Stimulated activated CD4-positive, alpha-beta T cell treated with anti-CD3 and anti-CD28 coated beads, Interleukin-1b, Interleukin-23, amount 100 ng/mL, for 24 hours (primary cell): ENCODE measurements at regions not wholly inside any gene's neighbourhood (a gene's known extent, or its start where the extent isn't known, plus 50 kb on each side); places are given as distances from the start of the nearest gene placed in this dataset.

Experiments used
- DNase-seq, 4 experiments: peaks; one replicate each; pipeline ENCODE4 v3.0.0-alpha.2; 2020; ENCODE audit warnings: low read depth in 4 of 4, low spot score in 1 of 4

DNA sequence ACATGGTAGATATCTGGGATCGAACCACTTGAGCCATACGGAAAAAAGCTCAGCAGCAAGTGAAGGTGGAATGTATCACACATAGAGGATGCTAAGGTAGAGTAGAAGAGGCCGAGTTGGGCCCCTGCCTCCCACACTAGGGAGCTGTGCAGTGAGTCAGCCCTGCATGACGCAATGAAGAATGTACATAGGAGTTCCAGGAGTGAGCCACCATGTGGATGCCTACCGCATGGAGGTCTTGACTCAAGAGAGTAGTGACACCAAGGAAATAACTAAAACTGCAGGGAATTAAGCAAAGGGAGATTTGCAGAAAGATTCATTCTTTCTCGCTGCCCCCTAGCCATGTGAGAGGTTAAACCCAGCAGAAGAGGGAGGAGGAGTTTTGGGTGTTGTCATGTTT, 389.6 kb upstream of the IGFBP7 start:
- no peak for DNase-seq

DNA sequence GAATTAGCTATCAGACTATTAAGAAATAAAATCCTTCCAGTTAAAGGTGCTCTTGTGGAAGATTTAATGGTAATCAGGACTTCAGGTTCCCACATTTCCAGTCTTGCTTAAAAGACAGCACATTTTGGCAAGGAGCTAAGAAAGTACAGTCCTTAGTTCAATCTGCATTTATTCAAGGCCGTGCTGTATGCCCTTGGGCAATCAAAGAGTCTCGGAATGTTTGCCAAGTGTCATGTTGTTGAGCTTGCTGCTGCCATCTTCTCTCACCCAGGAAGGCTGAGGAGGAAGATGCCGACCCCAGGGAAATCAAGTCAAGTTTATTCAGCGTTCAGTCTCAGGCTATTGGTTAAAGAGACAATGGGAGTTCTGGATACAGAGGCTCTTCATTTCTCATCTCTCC, 388.1 kb upstream of the IGFBP7 start:
- DNase-seq = no peak

DNA sequence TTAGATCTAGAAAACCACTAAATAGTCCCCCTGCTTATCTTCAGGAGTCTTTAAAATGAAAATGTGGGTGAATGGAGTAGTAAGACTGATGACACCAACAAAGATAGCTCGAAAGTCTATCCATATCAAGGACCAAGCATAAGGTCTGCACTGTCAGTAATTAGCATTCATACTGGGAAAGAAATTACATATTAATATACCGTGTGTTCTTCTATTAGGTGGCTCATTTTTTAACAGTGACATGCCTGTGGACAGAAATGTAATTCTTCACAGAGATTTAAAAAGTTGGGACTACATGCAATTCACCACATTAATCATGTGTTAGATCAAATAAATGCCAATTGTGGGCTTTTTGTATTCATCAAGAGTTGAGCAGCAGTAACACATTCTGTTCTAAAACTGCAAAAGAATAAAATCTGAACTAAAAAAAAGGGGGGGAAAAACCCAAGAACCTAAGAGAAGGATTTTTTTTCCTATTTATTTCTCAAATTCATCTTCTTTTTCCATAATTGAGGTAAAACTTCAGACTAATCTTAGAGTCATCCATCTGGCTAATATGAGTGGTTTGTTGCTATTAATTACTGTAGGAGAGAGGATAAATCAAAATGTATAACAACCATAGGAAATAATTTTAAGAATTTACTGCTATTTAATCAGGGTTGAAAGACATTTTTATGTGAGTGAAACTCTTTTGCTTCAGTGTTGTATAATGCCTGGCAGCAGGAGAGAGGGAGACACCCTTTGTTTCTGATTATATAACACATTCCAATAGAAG, 386.7 kb upstream of the IGFBP7 start:
- DNase-seq = no peak

DNA sequence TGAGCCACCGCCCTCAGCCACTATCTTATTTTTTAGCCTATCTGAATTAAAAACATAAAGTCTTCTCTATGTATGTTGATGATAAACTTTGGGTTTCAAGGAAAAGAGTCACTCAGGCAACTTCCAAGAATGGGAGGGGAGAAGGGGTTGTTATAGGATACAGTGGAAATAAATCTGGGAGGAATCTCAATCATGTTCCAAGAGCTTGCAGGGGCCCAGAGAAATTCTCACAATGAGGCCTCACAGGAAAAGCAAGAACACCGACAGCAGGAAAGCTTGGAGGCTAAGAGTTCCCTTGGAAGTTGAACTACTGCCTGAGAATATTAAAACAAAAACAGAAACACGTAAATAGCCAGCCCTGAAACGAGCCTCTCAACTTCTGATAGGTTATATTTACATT, 384.6 kb upstream of the IGFBP7 start:
- no peak for DNase-seq

DNA sequence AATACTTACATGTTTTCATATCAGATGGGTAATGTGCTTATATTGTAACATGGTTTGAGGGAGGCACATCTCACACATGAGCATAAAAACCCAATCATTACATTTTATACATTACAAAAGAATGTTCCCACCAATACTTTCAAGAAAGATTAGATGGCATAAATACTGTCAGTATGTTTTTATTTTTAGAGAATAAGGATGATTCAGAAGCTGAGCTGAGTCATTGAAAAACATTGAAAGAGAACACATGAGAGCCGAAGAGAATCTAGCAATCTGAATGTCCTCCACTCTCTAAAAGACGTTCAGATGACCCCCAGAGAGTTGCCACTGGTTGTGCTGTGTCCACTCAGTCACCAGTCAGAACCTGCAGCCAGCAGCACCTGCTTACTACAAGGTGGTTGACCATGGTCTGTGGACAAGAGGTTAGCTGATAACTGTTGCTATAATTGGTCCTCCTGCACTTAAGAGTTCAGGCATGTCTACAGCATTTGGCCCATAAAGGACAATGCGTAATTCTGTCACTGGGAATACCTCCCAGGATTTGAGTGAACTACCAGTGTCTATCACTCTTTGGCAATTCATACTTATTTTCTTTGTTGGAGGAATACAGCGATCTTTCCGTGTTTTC, 382.2 kb upstream of the IGFBP7 start:
- no peak for DNase-seq

DNA sequence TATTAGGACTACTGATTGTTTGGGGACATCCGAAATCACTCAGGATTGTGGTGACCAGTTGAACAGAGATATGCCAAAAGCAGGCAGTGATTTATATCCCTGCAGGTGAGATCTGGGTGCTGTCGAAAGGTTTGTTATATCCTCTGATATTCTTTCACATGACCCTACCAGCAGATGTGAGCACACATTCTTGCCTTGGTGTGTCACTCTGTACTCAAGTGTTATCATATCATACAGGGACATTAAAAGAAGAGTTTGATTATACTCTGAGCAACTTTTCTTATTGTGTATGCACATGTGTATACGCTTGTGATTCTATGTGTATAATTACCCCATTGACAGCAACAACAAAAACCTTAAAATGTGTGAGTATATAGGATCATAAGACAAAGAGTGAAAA, 381.2 kb upstream of the IGFBP7 start:
- DNase-seq = no peak

DNA sequence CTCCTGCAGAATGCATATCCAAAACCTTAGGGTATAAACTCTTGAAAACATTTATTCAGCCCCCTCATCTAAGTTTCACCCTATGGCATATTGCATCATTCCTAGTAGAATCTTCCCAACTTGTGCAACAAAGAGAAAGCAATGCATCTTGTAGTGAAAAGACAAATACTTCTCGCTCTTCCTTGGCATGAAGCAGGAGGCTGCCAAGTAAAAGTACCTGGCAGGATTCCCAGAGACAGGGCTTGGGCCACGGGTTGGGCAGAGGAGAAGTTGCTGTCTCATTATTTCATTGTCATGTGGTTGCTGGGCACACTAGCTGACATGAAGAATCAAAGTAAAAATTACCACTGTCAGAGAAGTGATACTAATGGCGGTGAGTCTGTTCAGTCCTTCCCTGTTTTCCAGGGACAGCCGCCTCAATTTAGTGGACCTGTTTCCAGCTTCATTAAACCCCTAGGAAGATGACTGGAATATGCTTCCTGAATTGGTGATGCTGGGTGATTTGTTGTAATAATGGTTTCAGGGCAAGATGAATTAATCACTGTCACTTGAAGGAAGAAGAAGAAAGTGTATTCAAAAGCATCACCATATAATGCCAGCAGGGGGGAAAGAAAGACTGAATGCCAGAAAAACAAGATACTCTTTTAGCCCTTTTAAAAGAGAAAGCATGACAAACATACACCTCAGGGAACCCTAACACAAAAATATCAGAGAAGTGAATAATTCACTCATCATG, 380.5 kb upstream of the IGFBP7 start:
- DNase-seq = no peak

DNA sequence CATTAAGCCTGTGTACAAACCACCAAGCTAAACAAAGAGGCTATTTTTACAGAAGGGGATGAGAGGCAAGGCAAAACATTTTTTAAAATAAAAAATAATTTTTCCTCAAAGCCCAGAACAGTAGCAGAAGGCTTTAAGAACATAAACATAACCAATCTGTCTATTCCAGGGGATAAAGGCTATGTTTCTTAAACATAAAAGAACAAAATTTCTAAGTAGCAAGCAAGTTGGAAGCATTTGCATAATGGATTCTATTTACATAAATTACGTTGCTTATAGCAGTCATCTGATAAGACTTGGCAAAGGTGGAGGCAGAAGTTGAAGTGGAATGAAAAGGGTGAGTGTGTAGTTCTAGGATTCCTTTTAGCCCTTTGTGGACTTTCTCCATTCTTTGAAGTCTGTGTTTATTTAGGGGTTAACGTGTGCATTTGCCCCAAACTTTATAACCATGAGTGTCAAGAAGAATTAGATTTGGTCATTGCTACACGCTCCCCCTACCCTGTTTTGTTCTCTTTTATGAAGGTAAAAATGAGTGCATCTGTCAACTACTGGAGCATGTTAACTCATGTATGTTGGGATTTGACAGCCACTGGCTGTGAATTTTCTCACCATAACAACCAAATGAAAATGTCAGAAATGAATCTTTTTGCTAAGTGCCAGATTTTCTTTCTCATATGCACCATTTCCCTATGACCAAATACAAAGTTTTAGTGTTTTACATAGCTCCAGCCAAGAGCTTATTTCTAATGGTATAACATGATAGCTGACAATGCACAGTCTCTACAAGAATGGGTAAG, 378.4 kb upstream of the IGFBP7 start:
- DNase-seq = no peak

DNA sequence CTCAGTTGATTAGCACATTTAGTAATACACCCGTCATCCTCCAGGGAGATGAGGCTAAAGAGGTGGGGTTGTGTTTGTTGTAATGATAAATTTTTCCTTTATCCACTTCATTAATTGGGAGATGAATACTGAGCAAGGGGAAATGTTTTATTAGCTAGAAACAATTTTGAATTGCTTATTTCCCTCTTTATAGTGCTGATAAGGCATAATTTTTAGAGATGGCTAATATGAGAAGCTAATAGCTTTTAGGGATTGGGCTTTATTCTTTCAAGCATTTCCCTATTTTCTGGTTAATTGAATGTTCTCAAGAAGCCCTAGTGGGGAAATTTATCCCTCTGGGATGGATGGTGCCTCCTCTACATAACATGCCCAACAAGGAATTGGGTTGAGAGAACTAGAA, 365.2 kb upstream of the IGFBP7 start:
- no peak for DNase-seq

DNA sequence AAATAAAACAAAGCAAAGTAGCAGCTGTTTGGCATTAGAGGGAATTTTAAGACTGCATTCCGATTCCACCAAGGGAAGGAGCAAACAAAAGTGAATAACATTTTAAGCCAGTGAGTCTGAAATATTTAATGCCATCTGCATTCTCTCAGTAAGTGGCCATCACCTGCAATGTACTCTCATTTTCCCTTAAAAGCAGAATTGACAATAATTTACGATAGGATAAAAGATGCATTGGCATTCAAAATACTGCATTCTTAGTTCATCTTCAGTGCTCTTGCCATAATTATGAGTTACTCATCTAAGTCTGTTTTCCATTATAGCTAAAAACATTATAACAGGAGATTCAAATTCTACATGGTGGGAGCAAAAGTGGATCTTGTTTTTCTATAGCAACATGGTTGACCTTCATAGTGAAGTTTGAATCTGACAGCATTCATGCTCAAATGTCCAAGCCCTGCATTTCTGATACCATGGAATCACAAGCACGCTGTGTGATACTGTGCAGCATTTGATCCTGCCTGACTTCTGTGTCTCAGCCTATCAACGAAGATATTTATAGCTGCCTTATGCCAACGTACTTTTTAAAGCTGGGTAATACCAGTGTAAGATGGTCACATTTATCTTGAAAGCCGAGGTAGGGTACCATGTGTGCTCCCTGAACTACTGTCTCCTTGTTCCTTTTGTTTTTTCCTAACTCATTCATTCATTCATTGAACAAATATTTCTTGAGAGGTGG, 355.3 kb upstream of the IGFBP7 start:
- no peak for DNase-seq

DNA sequence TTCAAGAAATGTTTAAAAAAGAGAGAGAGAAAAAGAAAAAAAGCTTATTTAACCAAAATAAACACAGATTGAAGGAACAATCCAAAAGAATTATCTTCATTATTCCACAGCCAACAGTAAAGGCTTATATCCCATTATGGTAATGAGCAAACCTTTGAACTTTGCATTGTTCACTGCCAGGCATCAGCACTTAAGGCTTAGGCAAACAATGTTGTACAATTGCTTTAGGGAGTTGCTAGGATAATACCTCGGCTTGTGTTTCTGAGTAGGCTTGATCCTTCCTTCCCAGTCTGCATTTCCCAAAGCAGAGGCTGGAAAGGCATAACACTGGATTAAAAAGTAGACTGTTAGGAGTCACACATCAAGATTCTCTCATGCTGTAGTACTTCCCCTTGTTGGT, 352.7 kb upstream of the IGFBP7 start:
- DNase-seq = no peak

DNA sequence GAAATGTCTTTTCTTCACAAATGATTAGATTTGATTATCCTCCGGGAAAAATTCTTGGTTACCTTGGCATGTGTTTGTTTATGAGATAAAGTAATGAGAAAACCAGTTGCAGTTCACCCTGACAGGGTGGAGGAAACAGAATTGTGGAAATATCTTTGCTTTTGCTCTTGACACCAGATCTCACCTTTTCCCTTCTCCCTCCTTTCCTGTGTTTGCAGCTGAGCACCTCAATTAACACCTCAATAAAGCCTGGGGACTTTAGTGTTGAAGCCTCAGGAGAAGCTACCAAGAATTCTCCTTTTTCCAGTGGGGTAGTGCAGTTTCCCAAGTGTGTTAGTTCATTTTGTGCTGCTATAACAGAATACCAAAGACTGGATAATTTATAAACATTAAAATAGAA, 350.8 kb upstream of the IGFBP7 start:
- no peak for DNase-seq

DNA sequence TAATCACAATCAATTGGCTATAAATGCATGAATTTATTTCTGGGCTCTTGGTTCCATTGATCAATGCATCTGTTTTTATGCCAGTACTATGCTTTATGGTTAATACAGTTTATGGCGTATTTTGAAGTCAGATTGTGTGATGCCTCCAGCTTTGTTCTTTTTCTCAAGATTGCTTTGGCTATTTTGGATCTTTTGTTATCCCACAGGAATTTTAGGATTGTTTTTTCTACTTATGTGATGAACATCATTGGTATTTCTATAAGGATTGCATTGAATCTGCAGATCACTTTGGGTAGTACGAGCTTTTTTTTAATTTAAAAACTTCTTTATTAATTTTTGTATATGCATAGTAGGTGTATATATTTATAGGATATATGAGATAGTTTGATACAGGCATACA, 338.7 kb upstream of the IGFBP7 start:
- no peak for DNase-seq

DNA sequence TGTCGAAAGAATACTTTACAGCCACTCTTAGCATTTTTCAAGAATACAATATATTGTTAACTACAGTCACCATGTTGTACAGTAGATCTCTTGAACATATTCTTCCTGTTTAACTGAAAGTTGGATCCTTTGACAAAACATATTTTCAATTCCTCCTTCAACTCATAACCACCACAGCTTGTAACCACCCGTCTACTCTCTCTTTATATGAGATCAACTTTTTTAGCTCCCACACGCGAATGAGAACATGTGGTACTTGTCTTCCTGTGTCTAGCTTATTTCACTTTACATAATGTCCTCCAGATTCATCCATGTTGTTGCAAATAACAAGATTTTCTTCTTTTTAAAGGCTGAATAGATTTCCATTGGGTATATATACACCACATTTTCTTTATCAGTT, 338.3 kb upstream of the IGFBP7 start:
- DNase-seq = no peak

DNA sequence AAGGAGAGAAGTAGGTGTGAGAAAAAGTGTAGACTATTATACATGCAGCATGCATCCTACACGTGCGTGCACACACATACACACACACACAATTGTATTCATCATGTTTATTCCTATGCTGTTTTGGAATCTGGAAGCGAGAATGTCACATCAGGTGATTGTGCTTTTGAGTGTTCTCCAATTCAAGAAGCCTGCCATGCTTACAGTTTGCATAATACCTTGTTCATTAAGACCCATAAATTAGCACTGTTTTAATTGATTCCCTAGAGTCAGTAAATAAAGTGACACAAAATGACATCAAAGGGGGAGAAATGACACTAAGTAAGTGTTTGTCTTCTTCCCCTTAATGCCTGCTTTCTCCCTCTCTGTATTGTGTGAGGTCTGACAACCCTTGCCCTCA, 336.1 kb upstream of the IGFBP7 start:
- DNase-seq = no peak

DNA sequence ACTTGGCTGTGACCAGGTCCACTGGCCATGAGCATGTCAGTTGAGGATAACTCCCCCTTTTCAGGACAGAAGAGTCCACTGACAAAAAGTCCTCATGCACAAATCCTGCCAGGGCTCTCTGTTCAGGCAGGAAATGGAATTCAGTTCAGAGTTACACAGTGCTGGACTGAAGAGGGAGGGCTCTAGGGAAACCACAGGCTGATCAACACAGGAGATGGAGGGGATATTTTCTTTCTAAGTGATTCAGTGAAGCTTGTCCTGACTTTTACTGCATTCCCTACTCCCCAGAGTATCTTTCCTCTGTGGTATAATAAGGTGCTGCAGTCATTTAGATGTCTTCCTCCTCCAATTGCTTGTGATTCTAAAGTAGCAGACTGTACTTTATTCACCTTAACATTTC, 335.5 kb upstream of the IGFBP7 start:
- DNase-seq = no peak

DNA sequence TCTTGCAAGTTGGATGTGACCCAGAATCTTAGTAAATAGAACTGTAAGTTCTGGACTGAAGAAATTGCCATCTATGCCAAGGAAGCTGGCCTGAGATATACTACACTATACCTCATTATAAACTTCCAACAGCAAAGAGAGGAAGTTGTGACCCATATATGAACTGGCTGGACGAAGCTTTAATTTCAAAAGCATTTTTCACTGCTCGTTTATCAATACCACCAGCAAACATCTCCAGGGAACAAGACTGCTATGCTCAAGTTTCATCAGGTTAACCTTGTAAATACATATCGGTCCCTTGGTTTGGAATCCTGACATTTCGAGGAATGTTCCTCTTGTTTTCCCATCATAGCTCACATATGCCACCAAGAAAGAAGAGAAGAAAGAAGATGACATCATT, 334.5 kb upstream of the IGFBP7 start:
- no peak for DNase-seq

DNA sequence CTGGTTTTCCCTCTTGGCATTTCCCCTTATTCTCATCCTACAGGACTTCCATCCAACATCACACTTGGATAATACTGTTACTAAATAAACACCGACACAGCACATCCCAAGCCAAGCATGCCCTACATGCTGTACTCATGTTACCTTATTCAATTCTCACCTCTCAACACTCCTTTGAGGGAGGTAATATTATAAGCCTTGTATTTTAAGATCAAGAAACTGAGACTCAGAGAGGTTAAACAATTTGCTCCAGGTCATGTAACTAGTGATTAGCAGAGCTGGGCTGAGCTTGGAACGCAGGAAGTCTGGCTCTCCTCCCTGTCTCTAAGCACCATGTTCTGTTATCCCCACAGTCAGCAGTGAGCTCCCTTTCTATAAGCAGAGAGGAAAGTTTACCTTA, 333.6 kb upstream of the IGFBP7 start:
- no peak for DNase-seq

DNA sequence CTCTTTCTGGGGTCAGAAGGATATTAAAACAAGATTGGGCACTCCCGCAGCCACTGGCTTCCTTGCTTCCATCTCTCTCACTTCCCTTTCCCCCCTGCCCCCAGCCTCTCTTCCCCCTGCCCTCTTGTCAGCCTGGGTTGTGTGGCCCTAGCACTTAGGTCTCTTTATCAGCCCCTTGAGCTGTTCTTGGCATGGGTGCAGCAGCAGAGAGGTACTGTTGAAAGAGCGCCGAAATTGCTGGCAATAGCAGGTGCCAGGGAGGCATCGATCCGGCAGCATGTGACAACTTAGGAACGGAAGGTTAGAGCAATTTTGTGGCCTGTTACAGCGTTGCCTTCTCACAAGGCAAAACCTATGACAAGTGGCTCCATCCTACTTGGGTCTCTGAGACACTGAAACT, 333.1 kb upstream of the IGFBP7 start:
- DNase-seq = no peak

DNA sequence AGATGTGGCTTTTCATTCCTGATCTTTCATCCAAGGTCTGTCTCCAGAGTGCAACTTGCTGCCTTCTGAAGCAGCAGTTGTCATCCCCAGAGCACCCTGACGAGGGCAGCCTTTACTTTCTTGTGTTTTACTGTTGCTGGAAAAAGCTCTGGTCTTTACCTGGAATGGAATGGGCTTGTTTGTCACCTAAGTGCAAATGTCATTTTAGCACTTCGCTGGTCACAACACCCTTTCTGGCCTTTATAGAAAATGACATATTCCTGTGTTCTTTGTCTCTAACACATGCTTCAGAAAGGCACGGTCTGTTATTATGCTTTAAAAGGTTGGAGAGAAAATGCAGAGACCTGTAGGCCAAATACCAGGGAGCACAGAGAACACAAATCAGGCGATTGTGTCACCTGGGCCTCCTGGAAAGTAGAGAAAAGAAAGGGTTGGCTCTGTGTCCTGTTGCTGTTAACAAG, 332.7 kb upstream of the IGFBP7 start:
- no peak for DNase-seq

DNA sequence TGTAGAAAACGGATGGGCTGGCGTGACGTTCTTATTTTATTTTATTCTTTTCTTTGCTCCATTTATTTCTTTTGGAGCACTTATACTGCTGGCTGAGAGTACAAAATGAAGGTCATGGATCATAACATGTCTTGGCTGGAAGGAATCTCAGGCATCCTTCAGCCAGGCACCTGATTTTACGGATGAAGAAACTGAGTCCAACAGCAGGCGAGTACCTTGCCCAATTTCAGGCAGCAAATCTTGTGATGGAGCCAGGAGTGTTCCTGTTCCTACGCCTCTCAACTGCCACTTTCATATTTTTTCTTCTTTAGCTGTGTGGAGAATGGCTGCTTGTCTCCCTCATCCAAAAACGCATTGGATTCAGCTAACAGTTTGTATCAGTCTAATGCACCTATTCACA, 332.1 kb upstream of the IGFBP7 start:
- no peak for DNase-seq
